NCI-H2081 (cell line): ENCODE measurements at regions not wholly inside any gene's neighbourhood (a gene's known extent, or its start where the extent isn't known, plus 50 kb on each side); places are given as distances from the start of the nearest gene placed in this dataset.
A peak's percentile ranks its signal among the peaks of the same experiment; 100 is the strongest.
"Not testable (repeated sequence)": the region's sequence is repeated elsewhere in the genome, so short reads cannot be mapped to it uniquely, and the experiment has no call there.

Source experiments
- DNase-seq, 2 experiments: peaks; one replicate each; lab custom pipeline; 2025; lab: John Stamatoyannopoulos, UW

GRCh38 chr1:79517470-79518224, 511.1 kb upstream of the ADGRL4 start:
- no peak for DNase-seq

- no peak for DNase-seq
Observed at GRCh38 chr1:79507770-79508169, 501.2 kb upstream of the ADGRL4 start.

- DNase-seq: no peak
Observed at GRCh38 chr1:79501153-79501552, 494.6 kb upstream of the ADGRL4 start.

- DNase-seq: no peak
Observed at GRCh38 chr1:79499541-79499940, 493.0 kb upstream of the ADGRL4 start.

- DNase-seq: peak; percentile 28 to 52
Observed at GRCh38 chr1:79497193-79497773, 490.8 kb upstream of the ADGRL4 start.

- DNase-seq: no peak
Observed at GRCh38 chr1:79496129-79496528, 489.6 kb upstream of the ADGRL4 start.

- not testable (repeated sequence) for DNase-seq
Observed at GRCh38 chr1:79493702-79494101, 487.2 kb upstream of the ADGRL4 start.

GRCh38 chr1:79488572-79489121, 482.1 kb upstream of the ADGRL4 start:
- DNase-seq: not testable (repeated sequence)

GRCh38 chr1:79478728-79479373, 472.3 kb upstream of the ADGRL4 start:
- DNase-seq: no peak

GRCh38 chr1:79478160-79478559, 471.6 kb upstream of the ADGRL4 start:
- DNase-seq: no peak

GRCh38 chr1:79472067-79472656, 465.6 kb upstream of the ADGRL4 start:
- no peak for DNase-seq

GRCh38 chr1:79469139-79469538, 462.6 kb upstream of the ADGRL4 start:
- no peak for DNase-seq

GRCh38 chr1:79460773-79461436, 454.4 kb upstream of the ADGRL4 start:
- no peak for DNase-seq

- DNase-seq: no peak
Observed at GRCh38 chr1:79457562-79458224, 451.2 kb upstream of the ADGRL4 start.

- no peak for DNase-seq
Observed at GRCh38 chr1:79448426-79448825, 441.9 kb upstream of the ADGRL4 start.

- DNase-seq: no peak
Observed at GRCh38 chr1:79441238-79441637, 434.7 kb upstream of the ADGRL4 start.

GRCh38 chr1:79437540-79437939, 431.0 kb upstream of the ADGRL4 start:
- no peak for DNase-seq

GRCh38 chr1:79431340-79431739, 424.8 kb upstream of the ADGRL4 start:
- no peak for DNase-seq

GRCh38 chr1:79430437-79430836, 423.9 kb upstream of the ADGRL4 start:
- no peak for DNase-seq

- DNase-seq: peak in 1 of 2 experiments; percentile 53
Observed at GRCh38 chr1:79422726-79423125, 416.2 kb upstream of the ADGRL4 start.

GRCh38 chr1:79398501-79398900, 392.0 kb upstream of the ADGRL4 start:
- no peak for DNase-seq
